ENCODE measurements at regions not wholly inside any gene's neighbourhood (a gene's known extent, or its start where the extent isn't known, plus 50 kb on each side); places are given as distances from the start of the nearest gene placed in this dataset.
"Not testable (repeated sequence)": the region's sequence is repeated elsewhere in the genome, so short reads cannot be mapped to it uniquely, and the experiment has no call there.

DNA sequence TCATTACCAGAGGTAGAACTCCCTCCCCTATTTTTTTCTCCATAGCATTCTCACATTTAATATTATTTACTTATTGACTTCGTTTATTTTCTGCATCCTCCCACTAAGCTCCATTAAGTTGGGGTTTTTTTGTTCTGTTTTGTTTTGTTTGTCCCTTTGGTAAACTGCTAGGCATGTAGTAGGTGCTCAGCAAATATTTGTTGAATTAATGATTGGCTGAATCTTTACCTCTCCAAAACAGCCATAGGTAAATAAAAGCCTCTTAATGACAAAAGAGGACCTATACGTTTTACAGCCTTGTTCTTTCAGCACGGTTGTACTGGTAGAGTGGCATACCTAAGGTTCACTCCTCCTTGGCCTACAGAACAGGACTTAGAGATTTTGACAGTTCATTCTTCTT lies 52.0 kb downstream of the PRORP start:
- no peak overlapping the region for H3K4me3 Mint-ChIP-seq
- peaks cover 18% of the 10 kb centered on the region for H3K36me3 Mint-ChIP-seq
- no peak overlapping the region for H3K27ac Mint-ChIP-seq
- H3K27me3 Mint-ChIP-seq, result no peaks in the 10 kb centered on the region
- peaks cover 0 to 5% (median 0%) of the 10 kb centered on the region in 3 donors for H3K4me1 Mint-ChIP-seq
- H3K9me3 Mint-ChIP-seq, result peaks cover 0 to 4% (median 4%) of the 10 kb centered on the region in 3 donors

DNA sequence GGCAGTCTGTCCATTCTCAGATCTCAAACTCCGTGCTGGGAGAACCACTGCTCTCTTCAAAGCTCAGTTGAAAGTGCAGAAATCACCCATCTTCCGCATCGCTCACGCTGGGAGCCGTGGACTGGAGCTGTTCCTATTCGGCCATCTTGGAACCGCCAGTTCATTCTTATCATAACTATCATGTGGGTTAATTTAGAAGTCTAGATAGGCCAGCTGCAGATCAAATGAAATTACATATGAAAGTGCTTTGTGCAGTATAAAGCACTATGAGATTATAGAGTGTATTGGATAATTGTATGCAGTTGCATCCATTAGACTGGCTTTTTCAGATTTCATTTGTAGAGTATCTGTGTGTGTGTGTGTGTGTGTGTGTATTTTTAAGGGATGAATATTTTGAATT lies 57.8 kb downstream of the PRORP start:
- no peak overlapping the region for H3K27ac Mint-ChIP-seq

DNA sequence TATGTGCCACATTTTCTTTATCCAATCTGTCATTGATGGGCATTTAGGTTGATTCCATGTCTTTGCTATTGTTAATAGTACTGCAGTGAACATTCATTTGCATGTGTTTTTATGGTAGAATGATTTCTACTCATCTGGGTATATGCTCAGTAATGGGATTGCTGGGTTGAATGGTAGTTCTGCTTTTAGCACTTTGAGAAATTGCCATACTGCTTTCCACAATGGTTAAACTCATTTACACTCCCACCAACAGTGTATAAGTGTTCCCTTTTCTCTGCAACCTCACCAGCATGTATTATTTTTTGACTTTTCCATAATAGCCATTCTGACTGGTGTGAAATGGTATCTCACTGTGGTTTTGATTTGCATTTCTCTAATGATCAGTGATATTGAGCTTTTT lies 62.5 kb downstream of the PRORP start:
- peak overlapping the region in 1 of 3 donors; percentile 36 for H3K27ac Mint-ChIP-seq
- H3K36me3 Mint-ChIP-seq, H3K4me3 Mint-ChIP-seq, H3K9me3 Mint-ChIP-seq, H3K4me1 Mint-ChIP-seq, H3K27me3 Mint-ChIP-seq: not testable (repeated sequence)

More for the DNA sequence above, 57.8 kb downstream of the PRORP start:
- peaks cover 0 to 7% (median 6%) of the 10 kb centered on the region in 3 donors for H3K4me1 Mint-ChIP-seq
- no peak overlapping the region for H3K4me3 Mint-ChIP-seq
- peaks cover 7% of the 10 kb centered on the region for H3K36me3 Mint-ChIP-seq
- no peaks in the 10 kb centered on the region for H3K9me3 Mint-ChIP-seq
- no peaks in the 10 kb centered on the region for H3K27me3 Mint-ChIP-seq

GRCh38 chr14:35189422-35189821 lies 67.1 kb downstream of the PRORP start:
- Mint-ChIP-seq H3K4me1 (peaks cover 0 to 8% (median 5%) of the 10 kb centered on the region in 3 donors), H3K27me3 (no peaks in the 10 kb centered on the region), H3K36me3 (peaks cover 17% of the 10 kb centered on the region), H3K9me3 (no peaks in the 10 kb centered on the region), H3K4me3 (no peak overlapping the region), H3K27ac (no peak overlapping the region)

DNA sequence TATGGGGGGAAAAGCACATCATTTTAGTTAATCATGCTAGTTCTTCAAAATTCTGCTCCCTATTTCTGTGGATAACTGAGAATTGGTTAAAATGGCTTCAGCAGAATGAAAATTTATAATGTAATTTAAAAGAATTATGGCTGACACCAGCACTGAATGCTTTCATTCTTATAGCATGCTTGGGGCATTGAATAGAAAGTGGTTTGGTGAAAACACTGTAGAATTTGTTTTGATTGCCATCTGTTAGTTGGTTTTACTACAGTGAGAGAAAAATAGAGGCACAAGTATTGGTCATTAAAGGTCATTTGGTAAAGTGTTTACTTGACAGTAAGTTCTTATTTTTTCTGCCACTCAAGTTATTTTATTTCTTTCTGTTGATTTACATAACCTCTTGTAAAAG lies 70.8 kb downstream of the PRORP start:
- peaks cover 0 to 6% (median 4%) of the 10 kb centered on the region in 3 donors for H3K4me1 Mint-ChIP-seq
- H3K27ac Mint-ChIP-seq, result no peak overlapping the region
- H3K36me3 Mint-ChIP-seq, result peaks cover 14% of the 10 kb centered on the region
- no peak overlapping the region for H3K4me3 Mint-ChIP-seq
- H3K9me3 Mint-ChIP-seq, result no peaks in the 10 kb centered on the region
- H3K27me3 Mint-ChIP-seq, result no peaks in the 10 kb centered on the region

- H3K4me1 Mint-ChIP-seq, H3K9me3 Mint-ChIP-seq, H3K27me3 Mint-ChIP-seq, H3K27ac Mint-ChIP-seq, H3K4me3 Mint-ChIP-seq: not testable (repeated sequence)
- H3K36me3 Mint-ChIP-seq, result peaks cover 14% of the 10 kb centered on the region
Measured at GRCh38 chr14:35194183-35194582, 71.8 kb downstream of the PRORP start.

- Mint-ChIP-seq H3K36me3 (peaks cover 14% of the 10 kb centered on the region), H3K27me3 (no peaks in the 10 kb centered on the region), H3K27ac (no peak overlapping the region), H3K4me3 (no peak overlapping the region), H3K9me3 (no peaks in the 10 kb centered on the region), H3K4me1 (peaks cover 4 to 9% (median 6%) of the 10 kb centered on the region in 3 donors)
Measured at GRCh38 chr14:35196571-35196970, 74.2 kb downstream of the PRORP start.

- H3K9me3 Mint-ChIP-seq, result no peaks in the 10 kb centered on the region
- peaks cover 4 to 9% (median 6%) of the 10 kb centered on the region in 3 donors for H3K4me1 Mint-ChIP-seq
- H3K4me3 Mint-ChIP-seq, result no peak overlapping the region
- H3K36me3 Mint-ChIP-seq, result peaks cover 11% of the 10 kb centered on the region
- no peak overlapping the region for H3K27ac Mint-ChIP-seq
- no peaks in the 10 kb centered on the region for H3K27me3 Mint-ChIP-seq
Measured at GRCh38 chr14:35197015-35197414, 74.7 kb downstream of the PRORP start.

GRCh38 chr14:35201066-35201465 lies 78.7 kb downstream of the PRORP start:
- H3K9me3 Mint-ChIP-seq, result no peaks in the 10 kb centered on the region
- peaks cover 4 to 10% (median 4%) of the 10 kb centered on the region in 3 donors for H3K4me1 Mint-ChIP-seq
- H3K27ac Mint-ChIP-seq, result no peak overlapping the region
- no peaks in the 10 kb centered on the region for H3K27me3 Mint-ChIP-seq
- H3K4me3 Mint-ChIP-seq, result no peak overlapping the region
- no peaks in the 10 kb centered on the region for H3K36me3 Mint-ChIP-seq

GRCh38 chr14:35202195-35202594 lies 79.8 kb downstream of the PRORP start:
- Mint-ChIP-seq H3K27ac (no peak overlapping the region), H3K36me3 (no peaks in the 10 kb centered on the region), H3K4me3 (no peak overlapping the region), H3K4me1 (peaks cover 0 to 6% (median 4%) of the 10 kb centered on the region in 3 donors), H3K27me3 (no peaks in the 10 kb centered on the region), H3K9me3 (no peaks in the 10 kb centered on the region)

DNA sequence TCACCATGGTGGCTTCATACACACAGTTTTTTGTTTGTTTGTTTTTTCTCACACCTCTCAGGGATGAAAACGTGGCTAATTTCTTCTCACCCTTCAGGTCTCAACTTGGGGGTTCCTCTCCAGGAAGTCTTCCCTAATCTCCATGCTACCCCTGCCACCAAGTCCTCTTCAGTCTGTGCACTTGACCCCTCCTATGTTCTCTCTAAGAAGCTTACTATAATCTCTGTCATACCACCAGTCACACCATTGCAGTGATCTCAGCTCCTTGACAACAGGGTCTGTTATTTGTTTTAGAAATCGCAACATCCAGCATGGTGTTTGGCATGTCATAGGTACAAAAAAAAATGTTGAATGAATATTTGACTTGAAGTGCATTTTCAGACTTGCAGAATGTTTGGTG lies 83.4 kb downstream of the PRORP start:
- H3K4me1 Mint-ChIP-seq, result peaks cover 0 to 6% (median 4%) of the 10 kb centered on the region in 3 donors
- H3K27ac Mint-ChIP-seq, result peak overlapping the region in 1 of 3 donors; percentile 80
- H3K27me3 Mint-ChIP-seq, result no peaks in the 10 kb centered on the region
- no peak overlapping the region for H3K4me3 Mint-ChIP-seq
- no peaks in the 10 kb centered on the region for H3K36me3 Mint-ChIP-seq
- H3K9me3 Mint-ChIP-seq, result no peaks in the 10 kb centered on the region

GRCh38 chr14:35211067-35211466 lies 81.1 kb upstream of the PSMA6 start:
- no peaks in the 10 kb centered on the region for H3K9me3 Mint-ChIP-seq
- peaks cover 0 to 6% (median 4%) of the 10 kb centered on the region in 3 donors for H3K4me1 Mint-ChIP-seq
- H3K36me3 Mint-ChIP-seq, result peaks cover 4% of the 10 kb centered on the region
- no peak overlapping the region for H3K27ac Mint-ChIP-seq
- H3K27me3 Mint-ChIP-seq, result no peaks in the 10 kb centered on the region
- H3K4me3 Mint-ChIP-seq, result no peak overlapping the region

DNA sequence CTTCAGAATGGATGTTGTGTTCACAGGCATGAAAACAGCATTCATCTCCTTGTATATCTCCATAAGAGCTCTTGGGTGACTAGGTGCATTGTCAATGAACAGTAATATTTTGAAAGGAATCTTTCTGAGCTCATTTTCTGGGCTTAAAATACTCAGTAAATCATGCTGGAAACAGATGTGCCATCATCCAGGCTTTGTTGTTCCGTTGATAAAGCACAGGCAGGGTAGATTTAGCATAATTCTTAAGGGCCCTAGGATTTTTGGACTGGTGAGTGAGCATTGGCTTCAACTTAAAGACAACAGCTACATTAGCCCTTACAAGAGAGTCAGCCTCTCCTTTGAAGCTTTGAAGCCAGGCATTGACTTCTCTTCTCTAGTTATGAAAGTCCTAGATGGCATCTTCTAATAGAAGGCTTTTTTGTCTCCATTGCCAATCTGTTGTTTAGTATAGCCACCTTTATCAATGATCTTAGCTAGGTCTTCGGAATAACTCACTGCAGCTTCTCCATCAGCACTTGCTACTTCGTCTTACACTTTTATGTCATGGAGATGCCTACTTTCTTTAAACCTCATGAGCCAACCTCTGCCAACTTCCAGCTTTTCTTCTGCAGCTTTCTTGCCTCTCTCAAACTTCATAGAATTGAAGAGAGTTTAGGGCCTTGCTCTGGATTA lies 79.6 kb upstream of the PSMA6 start:
- H3K27me3 Mint-ChIP-seq, result no peaks in the 10 kb centered on the region

DNA sequence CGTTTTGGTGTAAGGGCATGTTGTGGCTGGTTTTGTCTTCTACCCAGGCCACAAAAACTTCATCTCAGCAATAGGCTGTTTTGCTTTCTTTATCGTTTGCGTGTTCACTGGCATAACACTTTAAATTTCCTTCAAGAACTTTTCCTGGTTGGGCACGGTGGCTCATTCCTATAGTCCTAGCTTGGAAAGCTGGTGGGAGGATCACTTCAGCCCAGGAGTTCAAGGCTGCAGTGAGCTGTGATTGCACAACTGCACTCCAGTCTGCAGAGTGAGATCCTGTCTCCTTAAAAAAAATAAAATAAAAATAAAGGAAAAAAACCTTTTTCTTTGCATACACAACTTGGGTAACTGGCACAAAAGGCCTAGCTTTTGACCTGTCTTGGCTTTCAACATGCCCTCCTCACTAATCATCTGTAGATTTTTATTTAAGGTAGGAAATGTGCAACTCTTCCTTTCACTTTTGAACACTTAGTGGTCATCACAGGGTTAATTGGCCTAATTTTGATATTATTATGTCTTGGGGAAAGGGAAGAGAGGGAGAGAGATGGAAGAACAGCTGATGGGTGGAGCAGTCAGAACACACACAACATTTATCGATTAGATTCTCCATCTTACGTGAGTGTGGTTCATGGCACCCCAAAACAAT lies 78.9 kb upstream of the PSMA6 start:
- no peak overlapping the region for H3K4me3 Mint-ChIP-seq
- H3K27me3 Mint-ChIP-seq, result no peaks in the 10 kb centered on the region
- H3K9me3 Mint-ChIP-seq, result no peaks in the 10 kb centered on the region
- H3K4me1 Mint-ChIP-seq, result peaks cover 0 to 6% (median 4%) of the 10 kb centered on the region in 3 donors
- H3K27ac Mint-ChIP-seq, result no peak overlapping the region
- H3K36me3 Mint-ChIP-seq, result peaks cover 5% of the 10 kb centered on the region

More for the DNA sequence above, 79.6 kb upstream of the PSMA6 start:
- Mint-ChIP-seq H3K4me3 (no peak overlapping the region), H3K4me1 (peaks cover 0 to 6% (median 4%) of the 10 kb centered on the region in 3 donors), H3K36me3 (peaks cover 4% of the 10 kb centered on the region), H3K27ac (no peak overlapping the region), H3K9me3 (no peaks in the 10 kb centered on the region)

- Mint-ChIP-seq H3K27me3 (no peaks in the 10 kb centered on the region), H3K4me1 (peaks cover 0 to 6% (median 4%) of the 10 kb centered on the region in 3 donors), H3K4me3 (no peak overlapping the region), H3K9me3 (no peaks in the 10 kb centered on the region), H3K27ac (no peak overlapping the region), H3K36me3 (peaks cover 8% of the 10 kb centered on the region)
Measured at GRCh38 chr14:35213869-35214387, 78.3 kb upstream of the PSMA6 start.

DNA sequence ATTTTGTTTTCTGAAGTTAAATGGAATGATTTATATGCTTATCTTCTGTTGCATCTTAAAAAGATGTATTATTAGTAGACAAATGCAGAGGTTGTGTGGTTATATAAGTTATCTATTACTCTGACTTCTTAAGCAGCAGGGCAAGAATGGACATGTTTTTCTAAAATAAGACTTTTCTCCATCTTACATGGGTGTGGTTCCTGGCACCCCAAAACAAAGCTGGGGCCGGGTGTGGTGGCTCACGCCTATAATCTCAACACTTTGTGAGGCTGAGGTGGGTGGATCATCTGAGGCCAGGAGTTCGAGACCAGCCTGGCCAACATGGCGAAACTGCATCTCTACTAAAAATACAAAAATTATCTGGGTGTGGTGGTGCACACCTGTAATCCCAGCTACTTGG lies 77.8 kb upstream of the PSMA6 start:
- not testable (repeated sequence) for H3K36me3 Mint-ChIP-seq, H3K4me3 Mint-ChIP-seq, H3K27me3 Mint-ChIP-seq, H3K4me1 Mint-ChIP-seq, H3K9me3 Mint-ChIP-seq
- H3K27ac Mint-ChIP-seq, result peak overlapping the region in 1 of 3 donors; percentile 63

All from IgD-negative memory B cell (primary cell).